Activated CD4-positive, alpha-beta T cell treated with anti-CD3 and anti-CD28 coated beads, Interleukin-10, Interleukin-2, amounts not matched to agents 100 ng/mL and 50 ng/mL, durations not matched to agents 16 hours and 8 hours (primary cell): ENCODE measurements at regions not wholly inside any gene's neighbourhood (a gene's known extent, or its start where the extent isn't known, plus 50 kb on each side); places are given as distances from the start of the nearest gene placed in this dataset.

Source experiments
- DNase-seq: peaks from one replicate; pipeline ENCODE4 v3.0.0-alpha.2; 2020

DNA sequence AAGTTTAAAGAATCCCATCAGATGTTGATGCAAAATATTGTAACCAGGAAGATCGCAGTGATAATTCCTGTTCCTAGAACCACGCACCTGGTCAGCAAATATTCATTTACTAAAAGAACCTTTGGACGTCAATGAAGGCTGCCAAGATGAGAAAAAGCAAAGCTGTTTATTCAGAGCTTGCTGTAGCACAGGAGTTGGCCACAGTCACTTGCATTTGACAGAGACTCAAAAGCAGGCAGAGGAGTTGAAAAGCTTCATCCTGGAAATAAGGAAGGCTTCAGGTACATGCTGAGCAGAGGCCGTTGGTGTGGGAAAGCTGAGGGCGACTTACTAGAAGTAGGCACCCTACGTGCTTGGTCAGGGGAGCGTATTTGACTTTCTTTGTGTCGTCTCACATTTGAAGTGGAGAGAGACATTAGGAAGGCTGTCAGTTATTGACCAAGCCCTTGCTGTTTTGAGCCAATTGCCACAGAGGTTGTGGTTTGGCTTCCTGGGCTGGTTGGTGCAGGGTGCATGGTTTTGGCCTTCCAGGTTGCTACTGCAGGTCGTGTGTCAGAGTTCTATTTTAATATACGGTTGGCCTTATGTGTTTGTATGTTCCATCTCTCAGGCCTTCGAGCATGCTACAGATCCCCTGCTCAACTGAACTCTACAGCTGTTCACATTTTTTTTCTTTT, 289.6 kb downstream of the METTL4 start:
- DNase-seq = no peak

DNA sequence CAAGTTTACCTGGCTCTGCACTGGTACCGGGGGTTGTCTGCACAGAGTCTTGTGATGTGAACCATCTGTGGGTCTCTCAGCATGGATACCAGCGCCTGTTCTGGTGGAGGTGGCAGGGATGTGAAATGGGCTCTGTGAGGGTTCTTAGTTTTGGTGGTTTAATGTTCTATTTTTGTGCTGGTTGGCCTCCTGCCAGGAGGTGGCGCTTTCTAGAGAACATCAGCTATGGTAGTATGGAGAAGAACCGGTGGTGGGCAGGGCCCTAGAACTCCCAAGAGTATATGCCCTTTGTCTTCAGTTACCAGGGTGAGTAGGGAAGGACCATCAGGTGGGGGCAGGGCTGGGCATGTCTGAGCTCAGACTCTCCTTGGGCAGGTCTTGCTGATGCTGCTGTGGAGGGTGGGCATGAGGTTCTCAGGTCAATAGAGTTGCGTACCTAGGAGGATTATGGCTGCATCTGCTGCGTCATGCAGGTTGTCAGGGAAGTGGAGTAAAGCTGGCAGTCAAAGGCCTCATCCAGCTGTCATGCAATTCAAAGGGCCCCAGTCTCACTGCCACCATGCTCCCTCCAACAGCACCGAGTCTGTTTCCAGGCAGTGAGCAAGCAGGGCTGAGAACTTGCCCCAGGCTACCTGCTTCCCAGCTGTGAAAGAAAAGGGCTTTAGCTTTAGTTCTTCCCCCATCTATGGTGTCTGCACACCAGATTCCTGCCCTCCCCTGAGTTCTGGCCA, 278.0 kb downstream of the METTL4 start:
- peak; percentile 2 for DNase-seq

DNA sequence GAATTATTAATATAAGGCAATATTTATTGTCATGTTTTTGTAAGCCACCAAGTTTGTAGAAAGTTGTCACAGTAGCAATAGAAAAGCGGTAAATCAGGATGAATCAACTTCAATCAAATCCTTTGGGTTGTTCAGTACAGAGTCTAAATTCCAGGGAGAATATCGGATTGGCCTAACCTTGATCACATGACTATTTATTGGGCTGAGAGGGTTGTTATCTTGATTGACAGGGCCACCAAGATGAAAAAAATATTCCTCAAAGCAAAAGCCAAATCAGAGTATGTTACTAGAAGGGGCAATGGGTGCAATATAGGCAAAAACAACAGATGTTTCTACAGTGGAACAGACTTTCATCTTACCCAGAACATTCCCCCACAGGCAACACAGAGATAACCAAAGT, 270.0 kb downstream of the METTL4 start:
- no peak for DNase-seq

- DNase-seq = no peak
Measured at GRCh38 chr18:2302012-2302411, 269.3 kb downstream of the METTL4 start.

DNA sequence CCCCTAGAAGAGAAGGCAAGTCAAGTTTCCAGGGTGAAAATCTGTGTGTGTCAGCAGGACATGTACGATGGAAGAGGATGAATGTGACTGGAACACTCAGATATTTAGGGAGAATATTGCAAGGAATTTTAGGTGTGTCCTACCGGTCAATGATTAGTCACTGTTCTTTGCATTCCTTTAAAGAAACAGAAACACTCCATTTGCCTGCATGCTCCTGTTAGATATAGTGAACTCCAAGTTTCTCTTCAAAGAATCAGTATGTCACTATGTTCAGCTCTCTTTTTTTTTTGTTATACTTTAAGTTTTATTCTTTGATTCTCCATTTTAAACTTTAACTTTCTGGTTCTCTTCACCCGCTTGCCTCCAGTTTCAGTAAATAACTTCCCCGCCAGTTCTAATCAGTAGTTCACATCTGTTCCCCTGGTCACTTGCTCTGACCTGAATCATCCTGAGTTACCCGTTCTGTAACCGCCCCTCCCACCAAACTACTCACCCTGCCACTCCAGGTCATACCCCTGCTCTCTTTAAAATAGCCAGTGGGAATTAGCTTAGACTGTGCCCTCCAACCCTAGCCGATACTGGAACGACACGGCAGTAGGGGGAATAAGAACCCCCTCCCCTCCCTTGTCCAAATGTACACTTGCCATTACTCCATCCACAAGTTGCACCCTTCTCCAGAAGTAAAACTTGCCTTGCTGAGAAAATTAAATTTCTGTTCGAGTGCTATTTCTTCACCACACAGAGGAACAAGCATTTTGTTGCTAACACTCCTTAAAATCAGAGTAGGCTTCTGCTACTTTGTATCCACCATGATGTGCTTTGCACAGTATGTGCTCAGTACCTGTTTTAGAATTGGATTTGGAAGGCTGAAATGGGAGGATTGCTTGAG, 268.4 kb downstream of the METTL4 start:
- no peak for DNase-seq

GRCh38 chr18:2303517-2304238, 267.6 kb downstream of the METTL4 start:
- no peak for DNase-seq

GRCh38 chr18:2304378-2305175, 266.7 kb downstream of the METTL4 start:
- no peak for DNase-seq

- no peak for DNase-seq
Measured at GRCh38 chr18:2306606-2307005, 264.7 kb downstream of the METTL4 start.

- DNase-seq = no peak
Measured at GRCh38 chr18:2310886-2311285, 260.4 kb downstream of the METTL4 start.

- DNase-seq = no peak
Measured at GRCh38 chr18:2312440-2312839, 258.9 kb downstream of the METTL4 start.

GRCh38 chr18:2313332-2313731, 258.0 kb downstream of the METTL4 start:
- no peak for DNase-seq

DNA sequence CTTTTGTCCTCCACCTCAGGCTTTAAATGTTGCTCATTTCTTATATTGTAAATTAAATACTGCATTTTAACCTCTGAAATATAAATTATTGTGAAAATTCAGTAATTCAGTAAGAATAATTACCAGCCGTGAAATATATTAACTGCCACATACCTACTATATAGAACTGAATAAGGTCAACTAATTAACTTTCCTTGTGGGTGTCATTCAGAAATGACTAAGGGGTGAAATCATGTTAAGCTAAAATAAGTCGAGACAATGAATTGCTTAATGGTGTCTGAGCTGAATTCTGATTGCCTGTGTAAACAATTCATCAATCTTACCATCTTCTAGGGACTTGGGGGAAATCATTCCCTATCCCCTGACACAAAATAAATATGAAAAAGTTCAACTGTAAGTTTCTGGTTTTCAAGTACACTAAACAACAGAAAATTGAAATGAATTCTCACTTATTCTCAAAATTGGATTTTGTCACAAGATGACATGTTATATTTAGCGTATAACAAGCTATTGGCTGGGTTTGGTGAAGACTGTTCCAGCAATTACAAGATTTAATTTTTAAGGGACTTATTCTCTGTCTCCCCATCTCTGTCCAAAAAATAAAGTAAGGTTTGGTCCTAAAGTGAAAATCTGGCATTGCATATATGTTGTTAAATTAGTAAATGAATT, 255.1 kb downstream of the METTL4 start:
- no peak for DNase-seq

GRCh38 chr18:2316751-2317696, 254.3 kb downstream of the METTL4 start:
- DNase-seq = no peak

DNA sequence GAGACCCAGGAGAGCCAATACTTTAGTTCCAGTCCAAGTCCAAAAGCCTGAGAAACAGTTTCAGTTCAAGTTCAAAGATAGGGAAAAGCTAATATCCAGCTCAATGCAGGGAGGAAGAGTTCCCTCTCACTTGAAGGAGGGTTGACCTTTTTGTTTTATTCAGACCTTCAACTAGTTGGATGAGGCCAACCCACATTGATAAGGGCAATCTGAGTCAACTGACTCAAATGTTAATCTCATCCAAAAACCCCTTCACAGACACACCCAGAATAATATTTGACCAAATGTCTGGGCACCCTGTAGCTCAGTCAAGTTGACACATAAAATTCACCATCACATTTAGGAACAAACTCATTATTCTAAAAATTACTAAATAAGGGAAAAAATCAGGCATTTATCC, 246.8 kb downstream of the METTL4 start:
- DNase-seq = no peak

DNA sequence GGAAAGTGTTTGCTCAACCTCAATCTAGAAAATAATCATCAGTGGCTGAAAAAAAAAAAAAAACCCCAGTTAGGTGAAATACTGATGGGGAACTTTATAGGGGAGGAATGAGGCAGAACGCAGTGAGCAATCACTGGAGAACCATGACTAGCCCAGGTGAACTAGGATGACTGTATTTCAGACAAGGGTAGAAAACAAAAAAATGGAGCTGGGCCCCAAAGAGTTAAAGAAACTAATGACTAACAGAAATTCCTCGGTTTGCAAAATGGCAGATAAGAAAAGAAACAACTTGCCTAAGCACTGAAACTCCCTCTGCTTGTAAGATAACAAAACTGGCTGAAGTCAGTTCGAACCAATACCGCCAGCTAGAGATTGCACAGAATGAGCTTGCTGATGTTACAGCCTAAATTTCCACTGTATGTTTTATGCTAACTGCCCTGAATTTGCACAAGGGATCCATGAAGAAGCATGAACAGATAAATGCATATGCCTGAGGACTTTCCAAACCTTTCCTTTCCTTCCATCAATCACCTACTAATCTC, 245.9 kb downstream of the METTL4 start:
- no peak for DNase-seq

- DNase-seq = no peak
Measured at GRCh38 chr18:2325933-2326332, 245.4 kb downstream of the METTL4 start.

- no peak for DNase-seq
Measured at GRCh38 chr18:2326999-2327398, 244.3 kb downstream of the METTL4 start.

GRCh38 chr18:2330764-2331163, 240.5 kb downstream of the METTL4 start:
- no peak for DNase-seq

DNA sequence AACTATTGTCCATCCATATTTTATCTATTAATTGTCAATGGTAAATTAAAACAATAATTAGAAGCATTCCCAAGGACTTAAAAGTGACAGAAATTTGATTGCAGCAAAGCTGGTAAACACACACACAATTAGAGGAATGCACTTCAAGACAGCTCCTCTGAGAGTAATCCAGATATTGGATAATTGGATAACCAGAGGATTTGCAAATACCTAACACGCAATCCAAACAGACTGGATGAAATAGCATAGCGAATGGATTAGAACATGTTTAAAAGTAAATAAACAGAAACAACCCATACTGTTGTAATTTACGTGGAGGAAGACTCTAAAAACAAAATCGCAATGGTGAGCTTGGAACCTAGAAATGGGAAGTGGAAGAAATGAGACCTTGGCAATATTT, 239.8 kb downstream of the METTL4 start:
- DNase-seq = no peak
